ENCODE measurements at regions not wholly inside any gene's neighbourhood (a gene's known extent, or its start where the extent isn't known, plus 50 kb on each side); places are given as distances from the start of the nearest gene placed in this dataset.

DNA sequence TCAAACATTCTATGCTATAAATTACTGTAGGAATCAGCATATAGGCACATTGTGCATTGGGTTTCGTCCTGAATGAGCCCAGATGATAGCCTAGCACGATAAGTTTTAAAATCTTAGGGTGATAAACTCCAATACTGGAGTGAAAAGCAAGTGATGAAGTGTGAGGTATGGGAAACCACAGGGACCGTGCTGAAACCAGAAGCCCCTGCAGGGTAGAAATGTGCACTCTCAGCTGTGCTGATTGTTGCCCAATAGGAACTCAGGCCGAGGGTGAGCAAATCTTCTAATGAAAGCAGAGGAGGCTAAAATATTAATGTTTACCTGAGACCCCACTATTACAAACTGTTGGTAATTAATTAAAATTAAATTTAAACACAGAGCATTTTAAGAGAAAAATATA lies 1486.6 kb downstream of the AACS start:
- no peak for DNase-seq

DNA sequence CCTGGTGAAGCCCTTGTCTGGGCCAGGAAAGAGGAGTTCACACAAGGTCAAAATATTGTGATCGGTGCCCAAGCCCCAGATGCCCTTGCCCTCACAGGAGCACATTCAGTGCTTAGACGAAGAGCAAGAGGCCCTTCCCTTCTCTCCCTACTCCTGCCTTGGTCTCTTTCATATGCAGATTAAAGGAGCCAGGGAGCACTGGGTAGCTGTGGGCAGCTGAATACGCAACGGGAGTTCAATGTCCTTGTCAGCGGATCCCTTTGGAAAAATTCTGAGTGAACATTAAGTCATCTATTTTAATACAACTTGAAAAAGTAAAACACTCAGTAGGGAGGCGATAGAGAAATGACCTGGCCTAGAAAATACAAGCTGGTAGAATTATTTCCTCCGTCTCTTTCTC lies 1489.4 kb downstream of the AACS start:
- no peak for DNase-seq

DNA sequence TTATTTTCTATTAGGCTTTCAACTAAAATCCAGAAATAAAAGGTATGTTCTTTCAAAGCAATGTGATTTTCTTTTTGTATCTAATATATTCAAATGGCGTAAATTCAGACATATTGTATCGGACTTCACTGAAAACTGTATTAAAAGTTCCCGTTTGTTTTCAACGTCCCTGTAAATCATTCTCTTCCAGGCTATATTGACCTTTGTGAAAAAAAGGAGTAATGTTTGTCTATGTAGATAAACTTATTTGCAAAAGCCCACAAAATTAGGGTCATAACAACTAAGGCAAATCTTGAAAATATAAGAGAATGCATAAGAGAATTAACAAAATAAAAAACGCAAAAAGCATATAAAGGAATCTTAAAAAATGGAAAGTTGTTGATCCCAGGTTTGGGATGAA lies 1492.4 kb downstream of the AACS start:
- DNase-seq, result no peak

GRCh38 chr12:126558219-126558618 lies 1493.0 kb downstream of the AACS start:
- no peak for DNase-seq

DNA sequence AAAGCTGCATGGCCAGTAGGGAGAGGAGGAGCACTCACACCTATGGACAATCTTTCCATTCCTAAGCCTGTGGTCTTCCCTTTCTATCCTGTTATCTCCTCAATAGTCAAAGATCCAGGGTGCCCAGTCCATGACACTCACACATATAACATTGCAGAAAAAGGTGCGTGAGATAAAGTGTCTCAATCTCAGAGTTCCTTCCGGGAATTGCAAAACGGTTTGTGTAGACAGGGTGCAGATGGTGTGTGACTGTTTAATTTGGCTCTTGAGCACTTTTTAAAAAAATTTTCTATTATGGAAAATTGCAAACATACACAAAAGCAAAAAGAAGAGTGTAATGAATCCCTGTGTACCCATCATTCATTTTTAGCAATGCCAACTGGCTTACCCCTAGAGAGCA lies 1493.6 kb downstream of the AACS start:
- no peak for DNase-seq

DNA sequence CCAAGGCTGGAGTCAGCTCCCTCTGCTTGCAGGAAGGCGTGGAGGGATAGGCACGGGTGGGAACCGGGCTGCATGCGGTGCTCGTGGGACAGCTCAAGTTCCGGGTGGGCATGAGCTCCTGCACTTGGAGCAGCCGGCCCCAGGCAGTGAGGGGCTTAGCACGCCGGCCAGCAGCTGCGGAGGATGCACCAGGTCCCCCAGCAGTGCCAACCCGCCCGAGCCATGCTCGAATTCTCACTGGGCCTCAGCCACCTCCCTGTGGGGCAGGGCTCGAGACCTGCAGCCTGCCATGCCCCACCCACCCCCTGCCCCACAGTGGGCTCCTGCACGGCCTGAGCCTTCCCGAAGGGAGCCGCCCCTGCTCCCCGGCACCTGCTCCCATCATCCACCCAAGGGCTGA lies 1501.8 kb downstream of the AACS start:
- DNase-seq, result no peak

DNA sequence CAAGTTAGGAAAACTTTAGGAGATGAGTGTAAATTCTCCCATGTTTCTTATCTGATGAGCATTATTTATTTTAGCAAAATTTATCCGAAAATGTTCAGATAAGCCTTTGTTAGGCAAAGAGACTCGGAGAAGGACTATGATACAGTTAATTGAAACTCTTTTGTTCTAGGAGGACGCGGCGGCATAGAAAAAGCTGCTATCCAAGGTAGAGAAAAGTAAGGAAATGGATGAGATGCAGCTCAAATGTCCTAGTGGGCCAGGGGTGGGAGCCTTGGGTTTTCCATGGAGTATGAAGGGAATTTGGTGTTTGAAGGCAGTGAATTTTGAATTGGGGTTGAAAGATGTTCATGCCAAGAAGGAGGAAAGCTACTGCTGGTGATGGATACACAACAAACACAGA lies 1504.5 kb downstream of the AACS start:
- DNase-seq, result no peak

- DNase-seq, result no peak
Measured at GRCh38 chr12:126570566-126570965, 1505.3 kb downstream of the AACS start.

DNA sequence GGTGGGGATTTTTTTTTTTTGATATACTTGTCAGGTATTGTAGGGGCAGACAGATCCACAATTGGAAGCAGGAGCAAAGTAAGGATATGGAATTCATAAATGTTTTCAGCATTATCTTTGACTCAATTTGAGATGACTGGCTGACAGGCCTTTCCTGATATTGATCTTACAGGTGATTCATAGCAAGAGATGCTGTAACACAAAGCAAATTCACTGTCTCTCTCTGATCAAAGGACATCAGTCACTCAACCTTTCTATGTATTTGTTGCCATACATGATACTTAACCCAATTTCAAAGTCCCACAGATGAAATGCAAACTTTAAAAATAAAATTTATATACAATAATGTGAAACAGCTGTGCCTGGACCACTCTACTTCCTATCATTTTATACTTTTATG lies 1506.9 kb downstream of the AACS start:
- no peak for DNase-seq

DNA sequence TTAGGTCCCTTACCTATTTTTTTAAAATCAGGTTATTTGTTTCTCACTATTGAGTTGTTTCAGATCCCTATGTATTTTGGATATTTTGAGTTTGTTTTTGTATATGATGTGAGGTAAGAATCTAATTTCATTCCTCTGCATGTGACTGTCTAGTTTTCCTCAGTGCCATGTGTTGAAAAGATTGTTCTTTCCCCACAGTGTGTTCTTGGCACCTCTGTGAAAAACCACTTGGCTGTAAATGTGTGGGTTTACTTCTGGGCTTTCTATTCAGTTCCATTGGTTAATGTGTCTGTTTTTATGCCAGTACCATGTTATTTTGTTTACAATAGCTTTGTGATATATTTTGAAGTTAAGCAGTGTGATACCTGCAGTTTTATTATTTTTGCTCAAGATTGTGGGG lies 1516.4 kb downstream of the AACS start:
- no peak for DNase-seq

DNA sequence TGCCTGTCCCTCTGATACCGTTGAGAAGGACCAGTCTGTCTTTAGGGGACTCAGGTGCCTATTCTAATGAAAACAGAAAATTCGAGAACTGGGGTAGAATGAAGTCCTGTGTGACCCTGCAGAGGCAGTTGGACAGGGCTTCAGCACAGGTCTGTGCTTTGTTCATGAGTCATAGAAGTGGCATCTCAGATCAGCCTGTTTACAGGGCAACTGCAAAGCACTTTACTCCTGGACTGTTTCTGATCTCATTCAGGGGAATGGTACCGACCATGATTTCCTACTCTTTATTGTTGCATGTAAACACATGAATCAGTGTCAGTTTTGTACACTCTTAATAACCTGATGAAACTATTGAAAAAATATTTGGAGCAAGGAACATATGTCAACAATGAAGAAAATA lies 1517.0 kb downstream of the AACS start:
- DNase-seq, result no peak

DNA sequence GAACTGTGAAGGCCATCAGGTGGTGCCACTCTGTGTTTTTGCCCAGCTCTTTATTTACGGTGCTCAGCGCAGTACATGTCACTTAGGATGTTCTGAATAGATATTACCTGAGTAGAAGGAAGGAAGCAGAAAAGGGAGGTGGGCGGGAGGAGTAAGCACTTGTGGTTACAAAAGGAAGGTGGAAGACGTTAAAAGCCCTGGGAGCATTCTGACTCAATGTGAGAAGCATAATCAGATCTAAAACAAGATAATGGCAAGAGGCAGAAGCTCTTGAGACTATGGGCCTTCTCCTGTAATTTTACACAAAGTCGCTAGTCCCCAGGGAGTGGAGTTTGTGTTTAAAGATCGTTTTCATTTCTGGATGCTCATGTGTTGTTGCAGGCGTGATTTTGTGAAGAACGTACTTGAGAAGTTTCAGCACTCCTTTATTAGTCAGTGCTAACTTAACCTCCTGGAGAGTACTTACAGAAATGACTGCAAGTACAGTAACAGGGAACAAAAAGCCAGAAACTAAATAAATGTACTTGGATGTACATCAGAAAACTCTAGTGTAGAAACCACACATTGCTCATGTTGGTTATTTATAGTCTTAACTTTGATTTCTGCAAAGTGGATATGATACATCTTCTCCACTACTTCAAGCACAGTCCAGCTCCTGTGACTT lies 1523.5 kb downstream of the AACS start:
- DNase-seq, result peak; percentile 36

- DNase-seq, result no peak
Measured at GRCh38 chr12:126591533-126591932, 1526.3 kb downstream of the AACS start.

DNA sequence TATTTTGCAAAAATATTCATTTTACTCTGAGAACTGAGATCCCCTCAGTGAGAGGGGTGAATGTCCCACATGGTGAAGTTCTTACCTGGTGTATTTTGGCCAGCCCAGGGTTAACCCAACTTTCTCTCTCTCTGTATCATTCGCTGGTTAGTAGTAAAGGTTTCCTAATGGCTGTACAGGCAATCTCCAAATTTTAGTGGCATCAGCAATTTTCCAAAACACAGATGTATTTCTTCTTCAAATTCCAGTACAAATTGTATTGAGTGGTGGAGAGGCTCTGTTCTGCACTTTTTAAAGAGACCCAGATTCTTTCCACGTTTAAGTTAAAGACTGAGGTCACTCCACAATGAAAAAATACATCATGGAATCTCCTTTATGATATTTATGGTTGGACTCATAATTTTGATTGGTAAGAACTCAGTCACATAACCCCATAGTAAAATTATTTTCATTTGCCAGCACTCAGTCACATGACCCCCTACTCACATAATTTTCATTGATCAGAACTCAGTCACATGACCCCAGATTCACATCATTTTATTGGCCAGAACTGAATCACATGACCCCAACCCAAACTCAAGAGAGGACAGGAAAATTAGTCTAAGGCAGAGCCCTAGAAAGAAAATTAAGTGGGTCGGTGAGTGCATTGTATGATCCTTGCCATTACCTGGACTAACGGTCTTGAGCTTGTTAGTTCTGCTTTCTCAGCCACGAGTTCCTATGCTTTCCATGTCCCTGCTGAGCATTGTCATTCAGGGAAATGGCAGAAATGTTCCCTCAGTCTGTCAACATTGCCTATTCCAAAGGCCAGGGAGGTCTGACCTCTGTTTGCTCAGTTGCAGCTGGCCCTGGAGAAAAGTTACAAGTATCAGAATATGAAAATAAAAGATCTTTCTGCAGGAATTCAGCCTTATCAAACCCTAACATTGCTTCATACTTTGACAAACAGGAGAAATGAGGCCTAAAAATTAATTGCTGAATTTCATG lies 1536.2 kb downstream of the AACS start:
- DNase-seq, result no peak

DNA sequence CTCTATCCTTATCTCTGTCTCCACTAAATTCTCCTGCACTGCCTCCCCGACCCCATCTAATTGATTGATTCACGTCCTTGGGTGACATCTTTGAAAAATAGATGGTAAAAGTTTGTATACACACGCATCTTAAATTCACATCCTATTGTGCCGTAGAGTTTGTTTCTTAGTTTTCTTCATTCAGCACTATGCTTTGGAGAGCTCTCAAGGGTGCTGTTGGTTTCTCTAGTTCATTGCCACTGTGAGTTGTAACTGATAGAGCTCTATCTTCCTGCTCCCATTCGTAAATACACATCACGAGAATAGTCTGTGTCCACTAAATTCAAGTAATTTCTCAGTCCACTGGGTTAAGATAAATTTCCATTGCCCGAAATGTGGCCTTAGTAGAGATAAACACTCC lies 1537.4 kb downstream of the AACS start:
- no peak for DNase-seq

DNA sequence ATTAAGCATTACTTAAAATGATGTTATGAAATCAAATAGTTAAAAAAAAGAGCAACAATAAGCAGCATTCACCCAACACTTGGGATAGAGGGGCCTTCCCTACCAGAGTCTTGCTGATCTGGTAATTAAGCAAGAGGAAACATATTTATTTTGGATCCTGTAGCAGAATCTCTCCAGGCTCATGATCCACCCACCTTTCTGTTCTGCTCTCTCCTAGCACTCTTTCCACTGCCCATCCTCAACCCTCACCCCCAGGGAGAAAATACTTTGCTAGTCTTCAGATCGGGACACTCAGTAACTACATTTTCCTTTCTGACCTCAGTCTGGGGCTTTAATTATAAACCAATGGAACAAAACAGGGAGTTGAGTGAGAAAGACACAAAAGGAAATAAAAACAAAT lies 1541.9 kb downstream of the AACS start:
- DNase-seq, result no peak

DNA sequence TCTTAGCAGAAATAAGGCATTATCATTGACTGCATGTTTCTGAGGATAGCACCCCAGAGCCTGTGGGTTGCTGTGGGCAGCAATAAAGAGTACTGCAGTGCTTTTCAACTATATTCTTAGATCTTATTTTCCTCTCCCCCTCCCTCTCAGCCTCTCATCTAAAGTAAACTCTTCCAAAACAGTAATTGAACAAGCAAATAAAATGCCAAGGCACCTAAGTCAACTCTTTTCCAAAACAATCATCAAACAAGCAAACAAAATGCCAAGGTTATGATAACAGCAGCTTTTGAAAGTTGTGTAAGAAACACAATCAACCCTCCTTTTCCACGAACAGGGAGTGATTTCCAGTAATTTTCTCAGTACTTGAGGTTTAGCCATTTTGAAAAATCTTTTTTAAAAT lies 1542.6 kb downstream of the AACS start:
- no peak for DNase-seq

DNA sequence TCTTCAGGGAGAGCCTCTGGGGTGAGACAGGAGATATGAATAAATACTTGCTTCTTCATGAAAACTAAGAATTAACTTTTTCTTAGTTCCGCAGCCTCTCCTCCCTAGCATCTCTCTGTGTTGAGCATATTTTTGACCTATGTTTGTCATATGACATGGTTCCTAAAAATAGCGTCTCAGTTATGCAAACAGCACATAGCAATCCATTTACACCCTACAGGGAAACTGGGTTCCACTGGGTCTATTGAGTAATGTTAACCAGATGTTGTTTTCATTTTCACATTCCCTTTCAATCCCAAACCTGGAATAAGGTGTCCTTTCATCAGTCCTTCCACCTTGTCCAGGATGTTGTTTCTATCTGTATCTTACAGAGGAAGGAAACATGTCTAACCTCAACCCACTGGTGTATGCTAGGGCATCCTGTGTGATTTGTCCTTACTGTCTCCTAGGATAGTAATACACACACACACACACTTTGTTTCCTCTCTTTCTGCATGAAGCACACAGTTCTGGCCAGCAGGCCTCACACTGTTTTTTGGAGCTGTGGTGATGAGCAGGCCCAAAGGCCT lies 1543.5 kb downstream of the AACS start:
- DNase-seq, result no peak

GRCh38 chr12:126616441-126616840 lies 1551.2 kb downstream of the AACS start:
- DNase-seq, result no peak

DNA sequence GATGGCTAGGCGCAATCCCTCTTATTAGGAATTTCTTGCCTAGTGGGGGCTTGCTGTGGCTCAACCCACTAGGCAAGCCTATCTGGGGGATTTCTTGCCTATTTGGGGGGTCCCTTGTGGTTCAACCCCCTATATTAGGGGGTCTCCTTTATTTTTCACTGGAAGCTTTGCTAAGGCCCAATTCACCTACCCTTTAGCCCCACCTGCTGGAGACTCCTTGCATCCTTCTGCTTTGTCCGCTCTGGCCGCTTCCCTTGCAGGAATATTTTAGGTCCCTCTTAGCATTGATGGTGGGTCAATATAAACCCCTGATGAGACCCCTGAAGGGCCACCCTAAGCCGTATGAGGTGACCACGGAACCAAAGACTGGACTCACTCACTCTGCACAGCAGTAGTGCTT lies 1552.1 kb downstream of the AACS start:
- no peak for DNase-seq

GRCh38 chr12:126627596-126627995 lies 1562.4 kb downstream of the AACS start:
- no peak for DNase-seq

GRCh38 chr12:126636821-126637220 lies 1571.6 kb downstream of the AACS start:
- DNase-seq, result no peak

DNA sequence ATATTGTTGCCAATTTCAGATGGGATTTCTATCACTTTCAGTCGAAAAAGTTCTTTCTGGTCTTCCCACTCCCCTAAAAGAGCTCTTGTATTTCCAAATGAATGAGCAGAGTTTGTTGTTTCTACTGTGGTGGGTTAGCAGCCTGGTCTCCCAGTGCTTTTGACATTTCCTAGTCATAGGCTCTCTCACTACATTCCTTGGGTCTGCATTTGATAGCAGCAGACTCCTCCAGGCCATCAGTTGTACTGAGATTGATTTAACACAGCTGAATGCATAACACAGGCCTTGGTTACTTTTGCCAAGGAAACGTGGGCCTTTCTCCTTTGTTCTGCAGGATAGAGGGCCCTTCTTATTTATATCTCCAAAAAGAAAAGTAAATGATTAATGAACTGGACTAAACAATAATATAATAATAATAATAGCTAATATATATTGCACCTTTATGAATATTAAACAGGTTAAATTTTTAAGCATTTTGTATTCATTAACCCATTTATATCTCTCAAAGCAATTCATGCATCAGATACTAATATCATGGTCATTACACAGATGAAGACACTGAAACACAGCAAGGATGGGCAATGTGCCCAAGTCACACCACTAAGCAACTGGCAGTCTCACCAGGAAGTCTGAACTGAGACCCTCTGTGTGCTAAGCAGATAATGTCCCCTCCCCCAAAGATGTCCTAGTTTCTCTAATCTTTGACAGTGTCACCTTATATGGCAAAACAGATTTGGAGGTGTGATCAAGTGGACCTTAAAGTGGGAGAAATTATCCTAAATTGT lies 1579.2 kb downstream of the AACS start:
- no peak for DNase-seq
